DND-41 (cell line): ENCODE measurements at regions not wholly inside any gene's neighbourhood (a gene's known extent, or its start where the extent isn't known, plus 50 kb on each side); places are given as distances from the start of the nearest gene placed in this dataset.

Experiments used
- ATAC-seq: fragments of 200-7000 bp; cut with Tn5 transposase; 3 replicates; pipeline ENCODE4 v1.9.1; 2021; ENCODE audit warnings: low read depth; ENCODE audit not compliant: insufficient read depth
- DNase-seq: peaks from one replicate; pipeline ENCODE4 v3.0.0-alpha.2; 2020
- H2AFZ ChIP-seq: 2 replicates; pipeline ENCODE4 v1.6.0; 2012; ENCODE audit warnings: low read depth, low read length
- H3K27ac ChIP-seq: 2 replicates; pipeline ENCODE4 v1.5.1; 2012; ENCODE audit warnings: low read length, inconsistent platforms
- H3K27me3 ChIP-seq: fragments of 200-600 bp; sonication (generic); 2 replicates; pipeline ENCODE4 v1.6.0; 2012; ENCODE audit warnings: low read length, mild to moderate bottlenecking, inconsistent platforms; ENCODE audit not compliant: insufficient read depth, poor library complexity
- H3K36me3 ChIP-seq: 2 replicates; pipeline ENCODE4 v1.5.1; 2012; ENCODE audit warnings: low read length, inconsistent platforms; ENCODE audit not compliant: insufficient read depth
- H3K4me1 ChIP-seq: 2 replicates; pipeline ENCODE4 v1.5.1; 2012; ENCODE audit warnings: mild to moderate bottlenecking, low read length; ENCODE audit not compliant: insufficient read depth
- H3K4me2 ChIP-seq: 2 replicates; pipeline ENCODE4 v1.6.0; 2012; ENCODE audit warnings: mild to moderate bottlenecking, moderate library complexity, low read length, inconsistent platforms; ENCODE audit not compliant: insufficient read depth
- H3K4me3 ChIP-seq, 2 experiments: fragments of 200-600 bp in 1 of 2; shearing (Covaris generic) in 1 of 2; 2 replicates each; pipeline ENCODE4 v1.5.1; 2012 to 2016; ENCODE audit warnings: inconsistent platforms in 2 of 2, low read length in 2 of 2, mild to moderate bottlenecking in 2 of 2, low read depth in 1 of 2, moderate library complexity in 1 of 2
- H3K79me2 ChIP-seq: 2 replicates; pipeline ENCODE4 v1.6.0; 2012; ENCODE audit warnings: low read length, inconsistent platforms; ENCODE audit not compliant: insufficient read depth
- H3K9ac ChIP-seq: 2 replicates; pipeline ENCODE4 v1.6.0; 2012; ENCODE audit warnings: low read depth, mild to moderate bottlenecking, inconsistent platforms, low read length, moderate library complexity
- H3K9me3 ChIP-seq: 2 replicates; pipeline ENCODE4 v1.5.1; 2012; ENCODE audit warnings: low read length, moderate library complexity, mild to moderate bottlenecking, inconsistent platforms; ENCODE audit not compliant: insufficient read depth, severe bottlenecking
- H4K20me1 ChIP-seq: 2 replicates; pipeline ENCODE4 v1.6.0; 2012; ENCODE audit warnings: low read length; ENCODE audit not compliant: insufficient read depth
- EZH2 ChIP-seq: IDR thresholded peaks from 3 replicates; pipeline ENCODE4 v1.6.1; 2012; ENCODE audit warnings: borderline replicate concordance, low read depth, mild to moderate bottlenecking, moderate library complexity, low read length, inconsistent platforms; ENCODE audit not compliant: severe bottlenecking
- TF ChIP-seq, protein P1 (sequence below): IDR thresholded peaks from 2 replicates; pipeline ENCODE4 v1.5.1; 2012; ENCODE audit warnings: borderline replicate concordance, low read length, moderate library complexity, mild to moderate bottlenecking; ENCODE audit not compliant: poor library complexity, severe bottlenecking; ENCODE audit errors: extremely low read depth

- peaks cover 18% of the 10 kb centered on the region for H3K9me3 ChIP-seq
- no peak overlapping the region for H2AFZ ChIP-seq
- H4K20me1 ChIP-seq = no peaks in the 10 kb centered on the region
- H3K4me1 ChIP-seq = peaks cover 28% of the 10 kb centered on the region
- H3K9ac ChIP-seq = no peak overlapping the region
- no peak for DNase-seq
- no peak overlapping the region for H3K4me3 ChIP-seq
- TF ChIP-seq, protein P1, sequence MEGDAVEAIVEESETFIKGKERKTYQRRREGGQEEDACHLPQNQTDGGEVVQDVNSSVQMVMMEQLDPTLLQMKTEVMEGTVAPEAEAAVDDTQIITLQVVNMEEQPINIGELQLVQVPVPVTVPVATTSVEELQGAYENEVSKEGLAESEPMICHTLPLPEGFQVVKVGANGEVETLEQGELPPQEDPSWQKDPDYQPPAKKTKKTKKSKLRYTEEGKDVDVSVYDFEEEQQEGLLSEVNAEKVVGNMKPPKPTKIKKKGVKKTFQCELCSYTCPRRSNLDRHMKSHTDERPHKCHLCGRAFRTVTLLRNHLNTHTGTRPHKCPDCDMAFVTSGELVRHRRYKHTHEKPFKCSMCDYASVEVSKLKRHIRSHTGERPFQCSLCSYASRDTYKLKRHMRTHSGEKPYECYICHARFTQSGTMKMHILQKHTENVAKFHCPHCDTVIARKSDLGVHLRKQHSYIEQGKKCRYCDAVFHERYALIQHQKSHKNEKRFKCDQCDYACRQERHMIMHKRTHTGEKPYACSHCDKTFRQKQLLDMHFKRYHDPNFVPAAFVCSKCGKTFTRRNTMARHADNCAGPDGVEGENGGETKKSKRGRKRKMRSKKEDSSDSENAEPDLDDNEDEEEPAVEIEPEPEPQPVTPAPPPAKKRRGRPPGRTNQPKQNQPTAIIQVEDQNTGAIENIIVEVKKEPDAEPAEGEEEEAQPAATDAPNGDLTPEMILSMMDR = no peak
- no peak for TF ChIP-seq EZH2
- ATAC-seq = no peak
- no peak overlapping the region for H3K27ac ChIP-seq
- H3K36me3 ChIP-seq = peaks cover 3% of the 10 kb centered on the region; the same call in 1 of the 2 replicates
- H3K27me3 ChIP-seq = no peaks in the 10 kb centered on the region
- H3K4me2 ChIP-seq = no peak overlapping the region
- no peaks in the 10 kb centered on the region for H3K79me2 ChIP-seq
Measured at GRCh38 chr3:109903100-109903499, 565.8 kb upstream of the DPPA4 start.

GRCh38 chr3:109910772-109911171 lies 573.4 kb upstream of the DPPA4 start:
- Histone ChIP-seq H3K27ac (no peak overlapping the region), H2AFZ (no peak overlapping the region)
- TF ChIP-seq EZH2 = no peak
- TF ChIP-seq, protein P1 = no peak

GRCh38 chr3:109918740-109919139 lies 581.4 kb upstream of the DPPA4 start:
- Histone ChIP-seq H3K27ac (no peak overlapping the region), H3K9ac (no peak overlapping the region)
- ATAC-seq = no peak

More at GRCh38 chr3:109910772-109911171, 573.4 kb upstream of the DPPA4 start:
- no peaks in the 10 kb centered on the region for H3K4me1 ChIP-seq
- H3K79me2 ChIP-seq = no peaks in the 10 kb centered on the region
- no peaks in the 10 kb centered on the region for H3K27me3 ChIP-seq
- no peak overlapping the region for H3K9ac ChIP-seq
- ATAC-seq = no peak
- peaks cover 3% of the 10 kb centered on the region; the same call in 1 of the 2 replicates for H3K36me3 ChIP-seq
- H3K4me2 ChIP-seq = no peak overlapping the region
- H3K4me3 ChIP-seq = no peak overlapping the region
- peaks cover 5% of the 10 kb centered on the region for H3K9me3 ChIP-seq
- no peaks in the 10 kb centered on the region for H4K20me1 ChIP-seq
- DNase-seq = no peak

More at GRCh38 chr3:109918740-109919139, 581.4 kb upstream of the DPPA4 start:
- no peak overlapping the region for H2AFZ ChIP-seq
- H3K9me3 ChIP-seq = no peaks in the 10 kb centered on the region
- DNase-seq = no peak
- no peak overlapping the region for H3K4me3 ChIP-seq
- no peaks in the 10 kb centered on the region for H3K36me3 ChIP-seq
- no peaks in the 10 kb centered on the region for H3K79me2 ChIP-seq
- H4K20me1 ChIP-seq = no peaks in the 10 kb centered on the region
- TF ChIP-seq EZH2 = no peak
- TF ChIP-seq, protein P1 = no peak
- no peak overlapping the region for H3K4me2 ChIP-seq
- H3K27me3 ChIP-seq = no peaks in the 10 kb centered on the region
- peaks cover 10% of the 10 kb centered on the region; the same call in 1 of the 2 replicates for H3K4me1 ChIP-seq
